RWPE2 (cell line): ENCODE measurements at regions not wholly inside any gene's neighbourhood (a gene's known extent, or its start where the extent isn't known, plus 50 kb on each side); places are given as distances from the start of the nearest gene placed in this dataset.

Experiments
- ATAC-seq: fragments of 200-7000 bp; cut with Tn5 transposase; 3 replicates; pipeline ENCODE4 v1.9.1; 2021; ENCODE audit warnings: low read depth
- DNase-seq: peaks from one replicate; pipeline ENCODE4 v3.0.0-alpha.2; 2020; ENCODE audit warnings: low spot score
- H3K27ac ChIP-seq: fragments of 450-650 bp; 2 replicates; pipeline ENCODE4 v1.5.1; 2017; ENCODE audit warnings: mild to moderate bottlenecking; ENCODE audit not compliant: poor library complexity, severe bottlenecking
- H3K27me3 ChIP-seq: fragments of 250-450 bp; sonication (Bioruptor Pico); 2 replicates; pipeline ENCODE4 v1.5.1; 2021; ENCODE audit warnings: mild to moderate bottlenecking, moderate library complexity; ENCODE audit not compliant: insufficient read depth, poor library complexity, severe bottlenecking
- H3K36me3 ChIP-seq: fragments of 250-450 bp; sonication (Bioruptor Pico); 2 replicates; pipeline ENCODE4 v1.5.1; 2020; ENCODE audit warnings: low read depth, mild to moderate bottlenecking, moderate library complexity
- H3K4me1 ChIP-seq: fragments of 250-450 bp; sonication (Bioruptor Pico); 2 replicates; pipeline ENCODE4 v1.5.1; 2021; ENCODE audit warnings: mild to moderate bottlenecking, moderate library complexity; ENCODE audit not compliant: insufficient read depth, poor library complexity, severe bottlenecking
- H3K4me3 ChIP-seq: fragments of 250-450 bp; sonication (Bioruptor Pico); 2 replicates; pipeline ENCODE4 v1.5.1; 2021; ENCODE audit warnings: mild to moderate bottlenecking, moderate library complexity; ENCODE audit not compliant: severe bottlenecking
- H3K9me3 ChIP-seq: fragments of 250-450 bp; sonication (Bioruptor Pico); 2 replicates; pipeline ENCODE4 v1.5.1; 2021; ENCODE audit warnings: mild to moderate bottlenecking, moderate library complexity; ENCODE audit not compliant: severe bottlenecking
- CTCF ChIP-seq: fragments of 450-650 bp; IDR thresholded peaks from one replicate; pipeline ENCODE4 v1.5.1; 2017; ENCODE audit warnings: mild to moderate bottlenecking, moderate library complexity; ENCODE audit not compliant: poor library complexity, severe bottlenecking

GRCh38 chr12:102735104-102735503, 181.9 kb downstream of the PAH start:
- H3K27me3 ChIP-seq, result no peaks in the 10 kb centered on the region
- H3K4me3 ChIP-seq, result no peak overlapping the region
- TF ChIP-seq CTCF, result no peak
- no peaks in the 10 kb centered on the region for H3K9me3 ChIP-seq
- H3K36me3 ChIP-seq, result no peaks in the 10 kb centered on the region
- ATAC-seq, result no peak
- no peak for DNase-seq
- H3K27ac ChIP-seq, result no peak overlapping the region
- H3K4me1 ChIP-seq, result no peaks in the 10 kb centered on the region

- ATAC-seq (no peak), DNase-seq (no peak)
- Histone ChIP-seq H3K36me3 (no peaks in the 10 kb centered on the region), H3K4me3 (no peak overlapping the region), H3K4me1 (no peaks in the 10 kb centered on the region), H3K27me3 (no peaks in the 10 kb centered on the region), H3K9me3 (no peaks in the 10 kb centered on the region), H3K27ac (no peak overlapping the region)
- no peak for TF ChIP-seq CTCF
Observed at GRCh38 chr12:102730996-102731395, 186.0 kb downstream of the PAH start.

GRCh38 chr12:102728506-102729242, 188.4 kb downstream of the PAH start:
- ATAC-seq (no peak), DNase-seq (no peak)
- Histone ChIP-seq H3K27ac (no peak overlapping the region), H3K27me3 (no peaks in the 10 kb centered on the region), H3K4me1 (no peaks in the 10 kb centered on the region), H3K36me3 (no peaks in the 10 kb centered on the region), H3K9me3 (no peaks in the 10 kb centered on the region), H3K4me3 (no peak overlapping the region)
- no peak for TF ChIP-seq CTCF

- TF ChIP-seq CTCF, result no peak
- no peak for ATAC-seq
- DNase-seq, result no peak
- Histone ChIP-seq H3K36me3 (no peaks in the 10 kb centered on the region), H3K9me3 (no peaks in the 10 kb centered on the region), H3K4me1 (no peaks in the 10 kb centered on the region), H3K4me3 (no peak overlapping the region), H3K27ac (no peak overlapping the region), H3K27me3 (no peaks in the 10 kb centered on the region)
Observed at GRCh38 chr12:102726686-102727085, 190.4 kb downstream of the PAH start.

GRCh38 chr12:102722147-102722546, 194.9 kb downstream of the PAH start:
- DNase-seq, result no peak
- Histone ChIP-seq H3K27me3 (no peaks in the 10 kb centered on the region), H3K9me3 (no peaks in the 10 kb centered on the region), H3K27ac (no peak overlapping the region), H3K4me3 (no peak overlapping the region), H3K36me3 (no peaks in the 10 kb centered on the region), H3K4me1 (no peaks in the 10 kb centered on the region)
- no peak for ATAC-seq
- no peak for TF ChIP-seq CTCF
